Kidney glomerular epithelial cell (primary cell): ENCODE measurements at regions not wholly inside any gene's neighbourhood (a gene's known extent, or its start where the extent isn't known, plus 50 kb on each side); places are given as distances from the start of the nearest gene placed in this dataset.
A peak's percentile ranks its signal among the peaks of the same experiment; 100 is the strongest.

ENCODE experiments used
- DNase-seq: peaks from one replicate; lab custom pipeline; 2025; lab: John Stamatoyannopoulos, UW

DNA sequence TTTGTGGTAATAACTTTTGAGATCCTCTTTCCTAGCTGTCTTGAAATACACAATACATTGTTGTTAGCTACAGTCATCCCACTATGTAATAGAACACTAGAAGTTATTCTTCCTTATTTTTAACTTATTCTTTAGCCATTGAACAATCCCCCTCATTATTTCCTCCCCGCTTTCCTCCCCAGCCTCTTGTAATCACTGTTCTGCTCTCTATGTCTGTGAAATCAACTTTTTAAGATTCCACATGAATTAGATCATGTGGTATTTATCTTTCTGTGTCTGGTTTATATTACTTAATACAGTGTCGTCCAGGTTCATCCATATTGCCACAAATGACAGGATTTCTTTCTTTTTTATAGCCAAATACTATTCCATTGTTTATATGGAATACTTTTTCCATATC lies 72.9 kb downstream of the SLC10A2 start:
- no peak for DNase-seq

DNA sequence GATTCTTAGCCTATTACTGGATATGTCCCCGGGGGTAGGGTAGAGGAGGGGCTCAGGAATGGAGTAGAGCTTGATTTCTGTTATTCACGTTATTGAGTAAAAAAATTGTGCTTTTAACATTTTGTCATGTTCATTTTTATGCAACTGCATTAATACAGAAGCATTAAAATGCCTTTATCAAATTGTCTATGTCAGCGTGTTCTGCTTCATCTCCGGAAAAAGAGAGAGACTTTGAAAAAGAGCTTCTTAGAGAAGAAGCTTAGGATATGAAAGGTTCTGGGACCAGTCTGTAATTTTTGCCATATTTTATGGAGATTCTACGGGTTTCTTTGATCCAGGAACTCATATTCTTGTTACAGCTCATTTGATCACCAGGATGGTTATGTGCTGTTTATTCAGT lies 82.0 kb downstream of the SLC10A2 start:
- DNase-seq: no peak

DNA sequence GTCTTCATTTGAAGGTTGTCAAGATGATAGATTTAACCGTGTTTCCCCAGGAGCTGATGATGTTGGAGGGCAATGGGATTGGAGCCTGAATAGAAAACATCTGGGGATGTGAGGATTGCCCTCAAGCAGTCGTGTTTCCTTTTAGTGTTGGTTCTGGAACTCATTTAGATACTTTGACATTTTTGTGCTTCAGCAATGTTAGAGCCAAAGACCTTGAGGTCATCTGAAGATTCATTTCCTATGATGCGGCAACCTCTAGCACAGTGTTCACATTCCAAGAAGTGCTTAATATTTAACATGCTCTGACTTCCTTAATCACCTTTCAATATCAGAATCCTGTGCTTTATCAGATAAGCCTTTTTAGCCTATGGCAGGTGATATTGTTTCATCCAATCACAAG lies 82.7 kb downstream of the SLC10A2 start:
- DNase-seq: peak; percentile 71

DNA sequence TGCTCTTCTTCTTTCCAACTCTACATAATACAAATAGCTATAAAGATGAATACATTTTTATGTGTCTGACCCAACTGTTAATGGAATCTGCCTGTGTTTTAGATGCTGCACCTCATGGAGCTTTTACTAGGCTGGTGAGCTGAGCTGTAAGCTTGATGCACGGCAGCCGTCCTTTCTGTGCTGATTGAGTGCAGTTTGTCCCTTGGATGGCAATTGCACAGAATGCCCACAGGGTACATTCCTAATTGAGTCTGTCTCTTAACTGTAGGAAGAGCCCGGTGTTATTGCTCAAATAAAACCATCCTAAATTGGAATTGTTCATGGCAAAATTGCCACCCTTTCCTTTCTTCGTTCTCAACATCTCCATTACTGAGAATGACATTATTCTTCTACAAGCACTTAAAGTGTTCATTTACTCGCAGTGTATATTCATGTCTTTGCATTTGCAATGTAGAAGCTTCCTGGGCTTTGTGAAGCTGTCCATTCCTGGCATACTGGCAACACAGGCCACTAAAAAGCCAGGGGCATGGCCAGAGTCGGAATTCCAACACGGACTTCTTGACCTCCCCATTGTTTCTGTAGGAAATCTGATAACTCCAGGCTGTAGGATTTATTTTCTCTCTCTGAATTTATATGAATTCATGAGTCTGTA lies 85.8 kb downstream of the SLC10A2 start:
- DNase-seq: no peak

DNA sequence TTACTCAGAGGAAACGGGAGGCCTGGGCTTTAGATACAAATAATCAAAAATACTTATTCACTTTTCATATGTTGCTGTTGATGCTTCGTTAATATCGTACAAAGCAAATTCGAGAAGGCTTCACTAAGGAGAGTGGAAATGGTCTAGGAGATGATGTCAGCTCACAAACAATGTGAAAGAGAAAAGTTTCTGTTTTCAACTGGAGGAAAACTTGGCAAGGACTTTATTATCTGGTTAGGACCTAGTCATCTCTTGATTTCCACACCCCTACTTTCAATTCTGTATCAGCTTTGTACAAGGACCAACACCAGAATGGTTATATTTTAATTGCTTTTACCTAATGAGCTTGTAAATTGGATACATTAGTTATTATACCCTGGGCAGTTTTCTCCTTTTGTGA lies 88.0 kb downstream of the SLC10A2 start:
- DNase-seq: peak; percentile 4

DNA sequence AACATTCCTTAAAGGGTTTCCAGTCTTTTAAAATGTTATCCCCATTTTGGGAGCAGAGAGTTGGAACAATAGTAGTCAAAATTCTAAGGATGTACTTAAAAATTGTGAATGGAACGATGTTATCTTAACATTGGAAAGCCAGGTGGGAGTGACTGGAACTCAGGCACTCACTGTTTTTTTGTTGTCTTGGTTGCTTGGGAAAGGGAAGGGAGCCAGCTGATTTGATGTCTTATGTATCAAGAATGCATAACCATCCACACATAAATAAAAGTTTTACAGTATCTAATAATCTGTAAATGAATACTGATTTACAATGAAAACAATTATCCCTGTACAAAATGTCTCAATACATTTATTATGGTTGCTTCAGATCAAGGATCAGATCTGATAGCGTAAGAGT lies 88.7 kb downstream of the SLC10A2 start:
- no peak for DNase-seq

DNA sequence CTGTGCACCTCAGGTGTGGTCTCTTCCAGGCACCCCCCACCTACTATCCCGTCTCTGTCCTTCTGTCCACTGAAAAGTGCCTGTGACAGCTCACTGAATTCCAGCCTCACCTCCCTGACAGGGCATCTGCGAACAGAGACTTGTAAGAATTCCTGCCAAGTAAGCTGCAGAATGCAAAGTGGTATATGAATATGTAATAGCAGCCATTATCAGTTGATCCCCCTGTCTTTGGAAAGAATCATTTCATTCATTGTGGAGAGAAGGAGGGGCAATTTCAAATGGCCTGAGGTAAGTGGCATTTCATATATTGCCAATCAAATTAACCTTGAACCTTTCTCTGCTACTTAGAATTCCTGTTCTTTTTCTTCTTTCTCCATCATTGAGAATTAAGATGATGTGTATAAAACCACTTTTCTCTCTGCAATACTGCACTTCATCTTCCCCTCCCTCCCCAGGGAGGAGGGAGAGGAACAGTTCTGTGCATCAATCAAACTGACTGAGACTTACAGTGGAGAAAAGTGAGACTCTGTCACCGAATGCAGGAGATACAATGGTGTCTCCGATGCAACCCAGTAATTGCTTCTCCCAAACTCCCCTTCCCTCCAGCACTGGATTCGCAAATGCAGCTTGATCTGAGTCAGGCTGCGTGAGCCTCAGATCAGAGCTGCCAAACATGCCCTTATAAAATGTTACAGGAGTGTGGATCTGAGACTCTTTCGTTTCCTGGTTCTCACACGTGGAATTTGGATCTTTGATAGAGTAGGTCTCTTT lies 91.7 kb downstream of the SLC10A2 start:
- DNase-seq: no peak

DNA sequence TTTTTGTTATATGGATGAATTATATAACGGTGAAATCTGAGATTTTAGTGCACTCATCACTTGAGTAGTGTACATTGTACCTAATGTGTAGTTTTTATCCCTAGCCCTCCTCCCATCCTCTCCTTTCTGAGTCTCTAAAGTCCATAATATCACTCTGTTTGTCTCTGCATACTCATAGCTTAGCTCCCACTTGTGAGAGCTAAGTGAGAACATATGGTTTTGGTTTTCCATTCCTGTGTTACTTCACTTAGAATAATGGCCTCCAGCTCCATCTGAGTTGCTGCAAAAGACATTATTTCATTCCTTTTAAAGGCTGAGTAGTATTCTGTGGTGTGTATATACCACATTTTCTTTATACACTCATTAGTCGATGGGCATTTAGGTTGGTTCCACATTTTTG lies 94.0 kb downstream of the SLC10A2 start:
- DNase-seq: no peak

DNA sequence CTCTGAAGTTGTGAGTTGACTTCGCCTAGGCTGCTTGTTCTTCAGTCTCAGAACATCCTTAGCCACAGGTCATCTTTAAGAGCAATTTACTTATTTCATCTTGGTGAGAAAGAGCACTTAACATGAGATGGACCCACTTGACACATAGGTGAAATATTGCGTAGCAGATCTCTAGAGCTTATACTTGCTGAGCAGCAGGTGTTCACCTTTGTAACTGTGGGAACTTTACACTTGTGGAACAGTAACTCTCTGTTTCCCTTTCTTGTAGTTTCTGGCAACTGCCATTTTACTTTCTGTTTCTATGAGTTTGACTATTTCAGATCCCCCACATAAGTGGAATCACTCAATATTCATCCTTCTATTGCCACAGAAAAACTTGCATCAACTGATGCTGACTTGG lies 95.7 kb downstream of the SLC10A2 start:
- DNase-seq: no peak

DNA sequence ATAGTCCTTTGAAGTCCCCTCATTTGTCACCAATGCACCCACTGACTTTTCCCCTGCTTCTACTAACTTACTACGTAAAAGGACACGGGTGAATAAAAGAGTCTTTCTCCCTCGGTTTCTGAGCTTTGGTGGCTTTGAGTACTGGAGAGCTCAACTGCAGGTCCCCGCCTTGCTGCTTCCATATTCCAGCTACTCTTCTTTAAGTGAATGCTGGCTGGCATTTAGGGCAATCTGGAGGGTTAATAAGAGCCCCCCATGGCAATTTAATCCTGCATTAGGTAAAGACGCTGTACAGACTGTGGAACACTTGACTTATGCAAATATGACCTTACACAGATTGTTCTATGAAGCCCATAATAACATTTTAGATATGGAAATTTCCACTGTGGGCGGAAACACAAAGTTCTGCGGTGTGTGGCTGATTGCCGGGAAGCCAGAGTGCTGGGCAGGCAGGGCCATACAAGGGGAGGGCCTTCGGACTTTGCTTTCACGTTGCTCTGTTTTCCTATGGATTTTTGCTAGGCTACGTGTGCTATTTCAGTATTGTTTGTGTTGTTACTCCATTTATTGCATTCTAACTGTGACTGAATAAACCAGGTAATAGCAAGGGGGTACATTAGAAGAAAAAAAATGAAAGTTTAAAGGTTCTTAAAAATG lies 97.5 kb downstream of the SLC10A2 start:
- no peak for DNase-seq

DNA sequence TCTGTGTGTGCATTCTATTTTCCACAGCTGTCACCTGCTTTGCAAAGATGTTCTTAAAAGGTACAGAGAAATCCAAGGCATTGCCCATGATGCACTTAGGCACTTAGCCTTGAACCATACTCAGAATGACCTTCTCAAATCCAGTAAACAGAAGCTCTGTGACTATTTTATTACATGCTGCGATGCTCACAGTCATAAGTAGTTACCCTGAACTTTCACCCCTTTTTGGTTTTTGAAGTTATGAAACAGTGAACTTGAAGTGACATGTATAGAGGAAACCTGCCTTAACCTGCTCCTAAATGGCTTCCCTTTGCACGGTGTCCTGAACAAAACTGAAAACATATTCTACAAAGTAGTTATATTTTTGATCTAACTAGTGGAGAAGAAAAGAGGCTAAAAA lies 100.4 kb downstream of the SLC10A2 start:
- DNase-seq: no peak

DNA sequence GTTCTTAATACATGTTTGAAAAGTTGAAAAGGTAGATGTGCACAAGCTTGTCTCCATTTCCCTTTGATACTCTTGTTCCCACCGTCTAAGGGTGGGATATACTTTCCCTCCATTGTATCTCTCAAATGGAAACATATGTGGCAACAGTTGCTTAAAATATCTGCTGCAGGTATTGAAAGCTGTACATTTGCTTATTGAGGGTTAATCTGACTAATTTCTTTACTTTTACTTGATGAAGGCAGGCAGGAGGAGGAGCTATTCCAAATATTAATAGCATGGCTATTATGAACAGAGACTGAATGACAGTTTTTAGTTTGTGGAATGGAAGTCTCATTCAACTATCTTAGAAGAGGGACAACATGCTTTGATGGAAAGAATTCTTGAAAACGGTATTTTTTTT lies 103.8 kb downstream of the SLC10A2 start:
- DNase-seq: no peak

DNA sequence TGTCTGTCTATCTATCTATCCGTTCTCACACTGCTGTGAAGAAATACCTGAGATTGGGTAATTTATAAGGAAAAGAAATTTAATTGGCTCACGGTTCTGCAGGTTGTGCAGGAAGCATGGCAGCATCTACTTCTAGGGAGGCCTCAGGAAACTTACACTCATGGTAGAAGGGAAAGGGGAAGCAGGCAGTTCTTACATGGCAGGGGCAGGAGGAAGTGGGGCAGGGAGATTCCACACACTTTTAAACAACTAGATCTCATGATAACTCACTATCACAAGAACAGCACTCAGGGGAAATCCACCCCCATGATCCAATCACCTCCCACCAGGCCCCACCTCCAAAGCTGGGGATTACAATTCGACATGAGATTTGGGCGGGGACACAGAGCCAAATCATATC lies 105.3 kb downstream of the SLC10A2 start:
- DNase-seq: no peak

DNA sequence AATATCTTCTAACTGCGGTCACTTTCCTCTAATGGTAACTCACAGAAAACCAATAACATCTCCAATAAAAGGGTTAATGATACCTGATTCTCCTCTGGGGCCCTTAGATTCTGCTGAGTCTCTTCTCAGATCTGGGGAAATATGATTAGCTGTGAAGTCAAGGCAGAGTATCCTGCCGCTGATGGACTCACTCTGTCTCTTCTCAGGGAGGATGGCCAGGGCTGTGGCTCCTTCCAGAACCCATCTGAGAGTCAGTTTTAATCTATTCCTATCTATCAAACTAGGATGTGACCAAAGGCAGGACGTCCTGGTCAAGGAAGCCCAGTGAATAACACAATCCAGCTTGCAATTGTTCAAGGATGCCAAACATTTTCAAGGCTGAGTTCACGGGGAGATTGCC lies 109.8 kb downstream of the SLC10A2 start:
- no peak for DNase-seq

DNA sequence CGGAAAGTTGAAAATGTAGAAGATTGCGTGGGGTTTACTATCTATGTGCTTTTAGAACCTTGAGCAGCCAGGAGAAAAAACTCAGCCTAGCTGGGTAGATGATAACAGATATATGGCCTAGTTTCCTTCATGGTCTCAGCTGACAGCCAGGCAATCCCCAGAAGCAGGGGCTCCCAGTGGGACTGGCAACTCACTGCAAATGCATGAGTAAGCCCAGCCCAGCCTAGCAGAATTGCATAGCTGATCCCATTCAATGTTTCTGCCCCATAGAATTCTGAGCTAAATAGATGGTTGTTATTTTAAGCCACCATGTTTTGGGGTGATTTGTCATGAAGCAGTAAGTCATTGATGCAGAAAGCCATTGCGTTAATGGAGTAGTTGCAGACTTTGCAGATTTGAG lies 108.5 kb downstream of the ERCC5 start:
- no peak for DNase-seq

DNA sequence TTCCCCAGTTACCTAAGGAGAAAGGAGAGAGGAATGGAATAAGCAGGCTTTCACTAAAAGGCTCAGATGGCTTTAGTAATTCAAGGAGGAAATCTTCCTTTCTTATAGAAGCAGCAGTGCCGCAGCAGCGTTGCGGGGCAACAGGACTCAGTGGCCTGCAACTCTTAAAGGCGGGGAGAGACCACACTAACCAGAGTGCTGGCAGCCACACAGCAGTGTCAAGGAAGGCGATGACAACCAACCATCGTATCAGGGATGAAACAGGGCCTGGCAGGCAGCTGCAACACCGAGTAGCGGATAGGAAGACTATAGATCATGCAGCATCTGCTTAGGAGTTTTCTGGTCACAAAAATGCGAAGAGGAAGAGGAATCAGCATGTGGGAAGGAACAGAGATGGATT lies 106.0 kb downstream of the ERCC5 start:
- no peak for DNase-seq

DNA sequence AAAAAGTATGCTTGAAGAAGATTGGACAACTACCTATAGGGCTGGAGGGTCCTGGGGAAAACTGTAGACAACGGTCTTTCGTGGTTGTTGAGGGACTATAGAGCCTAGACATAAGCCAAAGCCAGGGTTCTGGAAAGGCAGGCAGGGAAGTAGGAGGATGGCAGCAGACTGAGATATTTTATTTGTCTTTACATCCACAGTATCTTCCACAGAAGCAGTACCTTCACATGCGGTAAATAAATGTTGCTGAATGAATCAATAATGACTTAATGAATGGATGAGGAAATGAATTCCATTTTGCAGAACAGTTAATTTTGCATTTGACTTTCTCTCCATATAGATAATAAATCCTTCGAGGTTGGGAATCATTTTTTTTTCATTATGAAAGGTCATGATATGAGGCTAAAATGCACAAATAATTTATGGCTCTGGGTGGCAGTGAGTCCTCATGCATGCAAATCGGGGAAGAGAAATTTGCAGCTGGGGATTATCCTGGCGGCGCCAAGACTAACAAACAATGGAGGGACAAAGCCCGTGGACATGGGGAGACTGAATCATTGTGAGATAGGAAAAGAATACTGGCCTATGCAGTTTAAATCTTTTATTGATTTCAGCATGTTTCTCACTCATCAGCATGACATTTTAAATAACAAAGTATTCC lies 102.0 kb downstream of the ERCC5 start:
- DNase-seq: no peak

DNA sequence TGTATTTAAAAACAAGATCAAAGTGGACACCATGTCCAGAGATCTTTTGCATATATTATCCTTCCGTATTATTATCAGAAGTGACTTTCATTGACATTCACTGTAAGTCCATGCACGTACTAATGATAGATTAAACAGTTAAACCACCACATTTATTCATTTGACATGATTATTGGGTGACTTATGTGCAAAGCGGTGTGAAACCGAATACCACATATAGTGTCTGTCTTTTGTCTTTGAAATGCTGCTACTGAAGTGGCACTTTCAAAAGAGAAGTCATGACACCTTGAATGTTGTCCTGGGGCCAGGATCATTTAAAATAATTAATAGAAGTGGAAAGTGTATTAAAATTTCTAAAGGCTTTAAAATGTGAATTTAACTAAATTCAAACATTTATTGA lies 100.1 kb downstream of the ERCC5 start:
- DNase-seq: no peak

DNA sequence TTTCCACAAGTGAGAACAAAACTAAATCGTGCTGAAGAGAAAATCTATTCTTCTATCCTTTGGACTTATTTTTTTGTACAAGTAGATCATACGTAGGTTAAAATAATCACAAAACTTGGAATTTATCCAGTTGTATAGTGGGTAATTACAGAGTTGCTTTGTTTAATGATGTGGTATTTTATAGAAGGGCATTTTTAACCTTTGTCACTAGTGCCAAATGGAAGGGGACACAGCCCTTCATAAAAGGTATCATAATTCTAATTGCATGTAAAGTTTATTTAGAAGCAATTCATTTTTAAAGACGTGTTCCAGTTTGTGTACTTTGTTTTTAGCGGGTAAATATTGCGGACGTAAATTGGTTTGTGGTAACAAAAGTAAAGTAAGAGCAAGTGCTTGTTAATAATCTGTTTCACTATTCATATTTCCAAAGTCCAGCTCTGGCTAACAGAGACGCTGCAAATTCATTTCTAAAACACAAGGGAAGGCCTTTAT lies 99.5 kb downstream of the ERCC5 start:
- no peak for DNase-seq

DNA sequence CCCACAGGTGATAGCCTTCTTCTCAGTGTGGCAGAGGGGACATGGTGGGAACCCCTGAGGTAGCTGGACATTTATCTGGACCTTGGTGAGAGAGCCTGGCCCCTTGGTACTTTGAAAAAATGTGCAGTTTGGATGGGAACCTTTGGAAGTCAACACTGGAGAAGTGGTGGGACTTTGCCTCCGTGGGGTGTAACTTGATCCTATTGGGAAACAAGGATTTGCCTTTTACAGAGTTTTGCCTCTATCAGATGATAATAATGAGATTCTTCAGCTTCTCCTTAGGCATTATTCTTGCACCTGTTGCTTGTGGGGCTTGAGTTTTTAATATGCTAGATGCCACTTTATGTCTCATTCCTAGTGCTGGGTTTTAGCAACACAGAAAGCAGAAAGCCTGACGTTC lies 99.0 kb downstream of the ERCC5 start:
- no peak for DNase-seq

DNA sequence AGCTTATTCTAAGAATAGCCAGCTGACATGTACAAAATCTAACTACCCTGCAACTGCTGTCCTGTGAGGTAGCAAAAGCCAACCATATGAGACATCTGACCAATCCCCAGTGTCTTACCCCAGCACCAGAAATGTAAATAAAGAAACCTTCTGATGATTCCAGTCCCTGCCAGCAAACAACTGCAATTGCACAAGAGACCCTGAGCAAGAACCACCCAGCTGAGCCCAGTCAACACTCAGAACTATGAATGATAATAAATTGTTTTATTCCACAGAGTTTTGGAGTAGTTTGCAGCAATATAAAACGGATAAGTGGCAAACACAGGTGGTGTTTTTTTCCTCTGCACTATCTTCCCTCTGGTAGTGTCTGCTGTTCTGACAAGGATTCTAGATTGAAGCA lies 94.9 kb downstream of the ERCC5 start:
- DNase-seq: no peak

DNA sequence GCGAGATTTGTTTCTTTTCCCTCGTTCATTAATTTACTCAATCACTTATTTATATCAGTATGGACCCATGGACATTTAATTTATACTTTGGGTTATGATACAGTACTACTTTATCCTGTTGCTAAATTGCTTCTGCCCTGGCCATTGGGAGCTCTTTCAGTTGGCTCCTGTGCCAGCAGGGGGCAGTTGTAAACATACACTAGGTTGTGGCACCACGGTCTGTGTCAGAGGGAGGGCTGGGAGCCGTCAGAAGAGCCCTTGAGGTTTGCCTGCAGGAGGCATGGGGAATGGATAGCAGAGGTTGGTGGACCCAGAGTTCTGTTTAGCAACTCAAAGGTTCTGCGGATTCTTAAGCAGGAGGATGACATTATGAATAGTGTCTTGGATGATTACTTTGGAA lies 94.3 kb downstream of the ERCC5 start:
- DNase-seq: no peak

DNA sequence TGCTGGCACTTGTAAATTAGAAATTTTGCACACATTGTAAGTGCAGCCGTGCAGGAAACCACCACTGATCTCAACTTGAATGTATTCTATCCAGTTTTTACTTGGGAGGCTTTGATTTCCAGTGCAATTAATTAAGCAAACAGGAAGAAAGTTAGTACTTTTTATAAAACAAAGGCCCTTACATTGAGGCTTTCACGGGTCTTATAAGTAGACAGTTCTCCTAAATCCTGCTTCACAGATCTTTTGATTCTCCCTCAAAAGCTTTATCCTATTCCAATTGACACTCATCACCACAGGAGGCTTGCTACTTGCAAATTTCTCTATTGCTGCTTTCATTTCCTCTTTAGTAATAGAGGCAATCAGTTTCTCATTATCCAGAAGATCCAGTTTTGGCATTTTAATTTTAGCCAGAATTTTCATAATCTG lies 90.1 kb downstream of the ERCC5 start:
- no peak for DNase-seq
